T-helper 17 cell (primary cell): ENCODE measurements at regions not wholly inside any gene's neighbourhood (a gene's known extent, or its start where the extent isn't known, plus 50 kb on each side); places are given as distances from the start of the nearest gene placed in this dataset.
"Not testable (repeated sequence)": the region's sequence is repeated elsewhere in the genome, so short reads cannot be mapped to it uniquely, and the experiment has no call there.

Source experiments
- ATAC-seq: fragments of 150-1000 bp; cut with Tn5 transposase; 2 replicates; pipeline ENCODE4 v1.10.0; 2021; ENCODE audit warnings: mild to moderate bottlenecking, moderate library complexity
- DNase-seq, 3 donors: peaks; one replicate each; pipeline versions ENCODE4 v3.0.0 to v3.0.0-alpha.2; 2020 to 2021
- H3K9me3 ChIP-seq: one replicate; pipeline ENCODE4 v1.7.0; 2013; ENCODE audit warnings: low read length, mild to moderate bottlenecking; ENCODE audit not compliant: control insufficient read depth, poor library complexity, severe bottlenecking
- H3K27ac Mint-ChIP-seq: one replicate; pipeline ENCODE4 v1.8.0; 2022; ENCODE audit warnings: mild to moderate bottlenecking, moderate library complexity, mixed read lengths
- H3K27me3 Mint-ChIP-seq: one replicate; pipeline ENCODE4 v1.8.0; 2022; ENCODE audit warnings: mixed read lengths
- H3K36me3 Mint-ChIP-seq: one replicate; pipeline ENCODE4 v1.8.0; 2022; ENCODE audit warnings: low read depth, mixed read lengths
- H3K4me1 Mint-ChIP-seq: one replicate; pipeline ENCODE4 v1.8.0; 2022; ENCODE audit warnings: mild to moderate bottlenecking, mixed read lengths
- H3K4me3 Mint-ChIP-seq: one replicate; pipeline ENCODE4 v1.8.0; 2022; ENCODE audit warnings: mild to moderate bottlenecking, moderate library complexity, mixed read lengths

DNA sequence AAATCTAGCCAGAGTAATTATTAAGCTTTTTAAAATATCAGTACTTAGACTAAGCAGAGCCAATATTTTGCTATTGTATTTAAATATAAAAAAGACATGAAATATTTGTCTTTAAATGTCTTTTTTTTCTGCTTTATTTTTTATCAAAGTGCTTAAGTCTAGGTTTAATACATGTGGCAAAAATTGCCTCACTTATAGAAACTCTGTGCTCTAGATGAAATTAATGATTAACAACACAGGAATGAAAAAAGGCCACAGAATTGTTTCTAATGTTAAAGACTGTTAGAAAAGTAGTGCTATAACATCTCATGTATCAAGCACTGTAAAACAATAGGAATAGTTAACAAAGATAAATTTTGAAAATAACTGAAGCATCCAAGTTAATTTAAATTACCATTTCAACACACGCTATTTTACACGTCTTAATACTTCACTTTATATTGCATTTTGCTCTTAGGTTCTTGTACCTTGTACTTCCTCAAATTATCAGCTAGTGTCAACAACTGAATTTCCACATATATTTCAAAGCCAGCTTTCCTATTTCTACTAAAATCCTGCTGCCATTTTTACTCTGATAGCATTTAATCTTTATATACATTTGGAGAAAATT is 1515.1 kb downstream of the HACE1 start:
- Mint-ChIP-seq H3K36me3 (no peaks in the 10 kb centered on the region), H3K4me1 (no peaks in the 10 kb centered on the region), H3K27ac (no peak overlapping the region), H3K27me3 (no peaks in the 10 kb centered on the region), H3K4me3 (no peak overlapping the region)
- ATAC-seq (no peak), DNase-seq (no peak)
- H3K9me3 ChIP-seq = no peaks in the 10 kb centered on the region

DNA sequence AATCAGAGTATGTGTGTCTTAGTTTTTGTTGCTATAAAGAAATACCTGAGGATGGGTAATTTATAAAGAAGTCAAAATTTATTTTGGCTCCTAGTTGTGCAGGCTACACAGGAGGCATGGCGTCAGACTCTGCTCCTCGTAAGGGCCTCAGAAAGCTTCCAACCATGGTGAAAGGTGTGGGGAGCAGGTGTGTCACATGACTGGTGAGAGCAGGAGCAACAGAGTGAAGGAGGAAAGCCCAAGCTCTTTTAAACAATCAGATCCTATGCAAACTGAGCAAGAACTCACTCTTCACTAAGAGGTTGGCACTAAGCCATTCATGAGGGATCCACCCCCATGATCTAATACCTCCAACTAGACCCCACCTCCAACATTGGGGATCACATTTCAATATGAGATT is 1524.3 kb downstream of the HACE1 start:
- H3K9me3 ChIP-seq = no peaks in the 10 kb centered on the region
- H3K27me3 Mint-ChIP-seq = no peaks in the 10 kb centered on the region
- DNase-seq (no peak), ATAC-seq (no peak)
- no peak overlapping the region for H3K4me3 Mint-ChIP-seq
- H3K36me3 Mint-ChIP-seq = no peaks in the 10 kb centered on the region
- no peak overlapping the region for H3K27ac Mint-ChIP-seq
- no peaks in the 10 kb centered on the region for H3K4me1 Mint-ChIP-seq

DNA sequence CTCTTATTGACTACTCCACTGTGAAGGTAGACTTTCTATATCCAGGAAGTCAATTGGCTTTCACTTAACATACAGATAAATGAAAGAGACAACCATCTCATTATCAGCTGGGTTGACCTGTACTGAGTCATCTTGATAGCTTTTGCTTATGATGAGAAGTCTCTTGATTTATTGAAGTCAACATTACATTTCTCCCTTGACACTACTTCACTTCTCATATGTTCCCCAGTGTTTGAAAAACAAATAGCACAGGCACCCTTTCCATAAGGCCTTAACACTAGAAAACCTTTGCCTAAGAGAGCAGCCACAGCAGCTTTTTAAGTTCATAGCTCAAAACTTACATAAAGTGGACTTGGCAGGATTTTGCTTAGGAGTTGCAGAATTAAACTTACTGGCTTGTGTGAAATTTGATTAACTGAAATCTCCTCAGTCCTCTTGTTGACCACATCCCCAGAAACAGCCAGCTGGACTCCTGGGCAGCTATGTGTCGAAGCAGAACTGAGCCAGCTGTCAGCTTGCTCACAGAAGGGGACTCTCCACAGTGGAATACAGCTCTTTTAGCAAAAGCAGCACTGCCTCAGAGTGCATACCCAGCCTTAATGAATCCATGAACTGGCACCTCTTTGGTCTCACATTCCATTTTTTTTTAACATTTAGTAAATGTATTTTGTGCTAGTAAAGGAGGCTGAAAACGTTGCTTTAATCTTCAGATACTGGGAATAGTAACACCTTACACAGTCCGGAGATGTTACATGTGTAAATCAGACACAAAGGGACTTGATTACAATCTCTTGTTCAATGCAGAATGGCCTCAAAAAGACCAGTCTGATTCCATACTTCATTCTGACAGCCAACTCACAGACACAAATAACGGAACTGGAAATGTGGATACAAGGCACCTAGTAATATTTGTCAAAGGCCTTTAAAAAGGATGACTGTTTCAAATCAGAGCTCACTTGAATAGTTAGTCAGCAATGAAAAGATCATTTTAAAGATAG is 1532.7 kb downstream of the HACE1 start:
- ATAC-seq = no peak
- Mint-ChIP-seq H3K36me3 (no peaks in the 10 kb centered on the region), H3K27me3 (no peaks in the 10 kb centered on the region), H3K27ac (no peak overlapping the region), H3K4me3 (no peak overlapping the region), H3K4me1 (no peaks in the 10 kb centered on the region)
- no peaks in the 10 kb centered on the region for H3K9me3 ChIP-seq
- DNase-seq = no peak

DNA sequence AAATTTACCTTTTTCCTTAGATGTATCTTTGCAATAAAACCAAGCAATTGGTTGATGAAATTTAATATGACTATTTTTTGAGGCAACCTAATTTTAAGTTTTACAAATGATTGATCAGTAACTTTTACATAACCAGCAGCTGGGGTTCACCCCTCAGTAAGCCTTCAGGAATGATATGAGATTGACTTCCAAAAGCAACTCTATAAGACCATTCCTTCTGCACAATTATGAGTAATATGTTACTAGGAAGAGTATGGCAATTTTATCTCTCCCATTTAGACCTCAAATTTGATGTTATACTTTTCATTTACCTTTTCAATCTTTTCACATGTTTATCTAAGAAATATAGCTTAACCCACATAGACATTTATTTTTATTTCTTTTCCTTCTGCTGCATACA is 1546.3 kb downstream of the HACE1 start:
- H3K4me3 Mint-ChIP-seq = no peak overlapping the region
- H3K27ac Mint-ChIP-seq = no peak overlapping the region
- no peaks in the 10 kb centered on the region for H3K36me3 Mint-ChIP-seq
- DNase-seq (no peak), ATAC-seq (no peak)
- no peaks in the 10 kb centered on the region for H3K4me1 Mint-ChIP-seq
- no peaks in the 10 kb centered on the region for H3K9me3 ChIP-seq
- H3K27me3 Mint-ChIP-seq = no peaks in the 10 kb centered on the region

DNA sequence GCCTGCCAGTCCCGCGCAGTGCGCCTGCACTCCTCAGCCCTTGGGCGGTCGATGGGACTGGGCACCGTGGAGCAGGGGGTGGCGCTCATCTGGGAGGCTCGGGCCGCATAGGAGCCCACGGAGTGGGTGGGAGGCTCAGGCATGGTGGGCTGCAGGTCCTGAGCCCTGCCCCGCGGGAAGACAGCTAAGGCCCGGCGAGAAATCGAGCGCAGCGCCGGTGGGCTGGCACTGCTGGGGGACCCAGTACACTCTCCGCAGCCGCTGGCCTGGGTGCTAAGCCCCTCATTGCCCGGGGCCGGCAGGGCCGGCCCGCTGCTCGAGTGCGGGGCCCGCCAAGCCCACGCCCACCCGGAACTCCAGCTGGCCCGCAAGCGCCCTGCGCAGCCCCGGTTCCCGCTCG is 1565.3 kb downstream of the HACE1 start:
- H3K27me3 Mint-ChIP-seq = not testable (repeated sequence)

DNA sequence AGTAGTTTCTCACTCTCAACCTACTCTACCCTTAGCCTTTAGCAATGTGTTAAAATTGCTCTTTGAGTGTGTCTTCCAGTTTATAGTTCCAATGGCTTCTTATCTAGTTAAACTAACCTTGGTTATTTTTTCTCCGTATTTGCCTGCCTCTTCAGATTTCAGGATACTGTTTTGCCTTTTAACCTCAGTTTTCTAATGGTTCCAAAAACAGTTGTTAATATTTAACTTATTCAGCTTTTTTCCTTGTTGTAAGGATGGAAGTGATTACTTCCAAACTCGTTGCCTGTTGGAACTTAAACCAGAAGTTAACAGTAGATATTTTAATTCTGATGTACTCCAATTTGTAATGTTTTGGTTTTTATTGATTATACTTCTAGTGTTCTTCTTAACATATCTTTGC is 1574.9 kb downstream of the HACE1 start:
- H3K36me3 Mint-ChIP-seq = no peaks in the 10 kb centered on the region
- ATAC-seq (no peak), DNase-seq (no peak)
- no peaks in the 10 kb centered on the region for H3K9me3 ChIP-seq
- no peaks in the 10 kb centered on the region for H3K27me3 Mint-ChIP-seq
- H3K4me1 Mint-ChIP-seq = no peaks in the 10 kb centered on the region
- H3K27ac Mint-ChIP-seq = no peak overlapping the region
- no peak overlapping the region for H3K4me3 Mint-ChIP-seq

More for the DNA sequence above, 1565.3 kb downstream of the HACE1 start:
- not testable (repeated sequence) for H3K4me1 Mint-ChIP-seq, H3K27ac Mint-ChIP-seq, ATAC-seq, H3K36me3 Mint-ChIP-seq, DNase-seq, H3K4me3 Mint-ChIP-seq, H3K9me3 ChIP-seq

DNA sequence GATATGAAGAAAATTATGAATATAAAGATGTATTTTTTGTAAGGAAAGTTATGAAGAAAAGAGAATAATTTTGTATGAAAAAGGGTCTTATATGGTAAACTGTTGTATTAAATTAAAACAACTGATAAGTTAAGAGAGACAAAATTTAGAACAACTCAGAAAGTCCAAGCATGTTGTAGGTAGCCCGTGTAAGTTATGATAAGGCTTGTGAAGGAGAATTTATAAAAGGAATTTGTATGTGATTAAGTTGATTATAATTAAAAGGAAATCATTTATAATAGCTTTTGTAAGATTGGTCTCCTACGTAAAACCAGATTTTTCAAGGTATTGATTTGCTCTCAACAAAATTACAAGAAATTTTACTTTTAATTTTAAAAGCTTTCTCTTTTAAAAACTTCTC is 1579.3 kb downstream of the HACE1 start:
- no peak for ATAC-seq

DNA sequence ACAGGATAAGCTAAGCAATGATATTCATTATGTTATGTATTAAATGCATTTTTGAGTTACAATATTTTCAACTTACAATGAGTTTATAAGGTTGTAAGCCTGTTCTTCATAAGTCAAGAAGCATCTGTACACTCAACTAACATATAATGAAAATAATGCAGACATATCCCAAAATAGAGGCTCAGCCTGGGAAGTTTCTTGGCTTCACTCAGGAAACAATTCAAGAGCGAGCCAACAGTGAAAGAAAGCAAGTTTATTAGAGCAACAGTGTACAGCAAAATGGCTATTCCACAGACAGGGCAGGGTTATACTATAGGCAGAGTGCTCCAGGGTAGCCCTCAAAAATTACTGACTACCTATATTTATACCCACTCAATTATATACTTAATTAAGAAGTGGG is 1581.8 kb downstream of the HACE1 start:
- no peak overlapping the region for H3K27ac Mint-ChIP-seq
- H3K9me3 ChIP-seq = no peaks in the 10 kb centered on the region
- no peaks in the 10 kb centered on the region for H3K27me3 Mint-ChIP-seq
- no peak overlapping the region for H3K4me3 Mint-ChIP-seq
- H3K4me1 Mint-ChIP-seq = no peaks in the 10 kb centered on the region
- H3K36me3 Mint-ChIP-seq = no peaks in the 10 kb centered on the region
- DNase-seq (no peak), ATAC-seq (no peak)

More for the DNA sequence above, 1579.3 kb downstream of the HACE1 start:
- Mint-ChIP-seq H3K4me3 (no peak overlapping the region), H3K27ac (no peak overlapping the region), H3K4me1 (no peaks in the 10 kb centered on the region), H3K36me3 (no peaks in the 10 kb centered on the region), H3K27me3 (no peaks in the 10 kb centered on the region)
- no peak for DNase-seq
- H3K9me3 ChIP-seq = no peaks in the 10 kb centered on the region

DNA sequence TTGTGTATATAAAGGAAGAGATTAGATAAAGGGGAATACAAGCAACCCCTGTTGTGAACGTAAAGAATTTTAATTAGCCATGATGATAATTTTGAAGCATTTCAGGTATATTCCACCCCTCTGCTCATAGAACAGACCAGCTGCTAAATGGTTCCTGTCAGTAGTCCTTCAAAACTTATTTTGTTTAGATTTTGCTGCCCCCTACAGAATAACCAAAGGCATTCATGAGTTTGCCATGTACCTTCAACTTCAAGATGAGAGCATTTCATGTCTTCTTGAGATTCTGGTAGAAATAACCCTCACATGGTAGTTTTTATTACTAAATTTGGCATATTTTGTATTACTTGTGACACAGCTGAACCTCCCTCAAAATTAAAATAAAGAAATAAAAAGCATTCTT is 1586.7 kb downstream of the HACE1 start:
- ATAC-seq = no peak

DNA sequence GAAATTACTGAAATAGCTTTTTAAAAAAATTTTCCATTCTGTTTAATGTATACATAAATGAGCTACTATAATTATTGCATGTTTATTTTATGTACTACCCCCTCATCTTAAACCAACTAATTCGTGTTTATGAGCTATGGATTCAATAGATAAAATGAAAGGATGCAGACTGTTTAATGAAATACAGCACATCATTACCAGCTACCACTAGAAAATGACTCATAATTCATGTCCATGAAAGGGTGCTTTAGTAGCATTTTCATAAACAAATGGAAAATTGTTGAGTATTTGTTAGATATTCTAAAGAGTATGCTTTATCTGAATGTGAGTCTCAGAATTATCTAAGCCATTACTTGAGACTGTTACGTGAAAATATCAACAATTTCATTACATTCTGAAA is 1590.1 kb downstream of the HACE1 start:
- H3K4me3 Mint-ChIP-seq = no peak overlapping the region
- H3K27ac Mint-ChIP-seq = no peak overlapping the region
- H3K36me3 Mint-ChIP-seq = no peaks in the 10 kb centered on the region
- H3K27me3 Mint-ChIP-seq = no peaks in the 10 kb centered on the region
- ATAC-seq = no peak
- no peak for DNase-seq
- no peaks in the 10 kb centered on the region for H3K4me1 Mint-ChIP-seq
- no peaks in the 10 kb centered on the region for H3K9me3 ChIP-seq

More for the DNA sequence above, 1586.7 kb downstream of the HACE1 start:
- no peaks in the 10 kb centered on the region for H3K4me1 Mint-ChIP-seq
- H3K4me3 Mint-ChIP-seq = no peak overlapping the region
- H3K27ac Mint-ChIP-seq = no peak overlapping the region
- H3K36me3 Mint-ChIP-seq = no peaks in the 10 kb centered on the region
- H3K9me3 ChIP-seq = no peaks in the 10 kb centered on the region
- DNase-seq = no peak
- H3K27me3 Mint-ChIP-seq = no peaks in the 10 kb centered on the region

DNA sequence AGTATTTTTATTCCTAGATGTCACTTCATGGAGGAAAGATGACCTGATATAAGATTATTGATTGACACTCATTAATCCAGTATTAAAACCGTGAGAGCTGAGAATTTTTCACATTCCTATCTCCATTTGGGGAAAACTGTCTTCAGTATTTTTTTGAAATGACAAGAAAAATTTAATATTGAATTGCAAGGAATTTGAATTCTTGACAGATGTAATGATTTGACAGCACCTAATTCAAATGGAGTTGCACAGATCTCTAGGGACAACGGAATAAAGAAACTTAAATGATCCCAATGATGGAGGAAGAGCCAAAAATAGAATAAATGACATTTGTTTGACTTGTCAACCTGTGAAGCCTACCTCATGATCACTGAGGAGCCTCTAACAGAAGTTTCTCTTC is 1591.4 kb downstream of the HACE1 start:
- H3K36me3 Mint-ChIP-seq = no peaks in the 10 kb centered on the region

DNA sequence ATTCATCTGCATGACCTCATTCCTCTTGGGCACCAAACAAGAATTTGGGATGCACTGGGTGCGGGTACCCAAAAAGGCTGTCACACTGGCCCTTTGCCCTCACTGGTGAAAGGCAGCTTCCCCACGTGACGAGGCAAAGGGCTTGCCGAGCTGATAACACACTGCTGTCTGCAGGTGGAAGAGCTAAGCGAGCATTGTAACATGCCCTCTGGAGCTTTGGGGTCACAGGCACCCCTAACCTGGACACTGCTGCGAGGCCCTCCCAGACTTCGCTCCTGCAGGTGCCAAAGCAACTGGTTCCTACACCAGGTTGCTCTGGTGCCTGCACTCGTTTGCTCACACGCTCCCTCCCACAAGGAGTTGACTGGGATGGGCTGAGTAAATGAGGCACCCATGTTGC is 1595.7 kb downstream of the HACE1 start:
- no peak for ATAC-seq
- Mint-ChIP-seq H3K27ac (no peak overlapping the region), H3K27me3 (no peaks in the 10 kb centered on the region), H3K4me1 (no peaks in the 10 kb centered on the region), H3K36me3 (no peaks in the 10 kb centered on the region), H3K4me3 (no peak overlapping the region)
- DNase-seq = no peak
- H3K9me3 ChIP-seq = no peaks in the 10 kb centered on the region

More for the DNA sequence above, 1591.4 kb downstream of the HACE1 start:
- no peaks in the 10 kb centered on the region for H3K9me3 ChIP-seq
- Mint-ChIP-seq H3K4me1 (no peaks in the 10 kb centered on the region), H3K4me3 (no peak overlapping the region), H3K27me3 (no peaks in the 10 kb centered on the region), H3K27ac (no peak overlapping the region)
- ATAC-seq (no peak), DNase-seq (no peak)

DNA sequence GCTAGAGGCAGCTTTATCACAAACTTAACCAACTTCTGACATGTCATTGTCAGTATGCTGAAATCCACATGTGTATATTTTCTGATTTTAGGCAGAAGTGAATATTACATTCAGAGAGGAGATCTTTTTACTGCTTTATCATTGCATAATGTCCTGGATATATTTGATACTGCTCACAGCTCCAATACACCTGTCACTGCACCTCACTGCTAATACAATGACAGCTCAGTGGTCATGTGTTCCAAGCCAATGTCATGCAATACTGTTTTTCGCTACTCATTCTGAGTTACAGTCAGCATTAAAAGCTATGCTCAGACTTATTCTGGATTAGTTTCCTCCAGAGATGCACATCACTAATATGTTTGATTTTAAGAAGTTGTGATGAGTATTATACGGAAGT is 1604.6 kb downstream of the HACE1 start:
- ATAC-seq = no peak
- Mint-ChIP-seq H3K36me3 (no peaks in the 10 kb centered on the region), H3K27me3 (no peaks in the 10 kb centered on the region), H3K4me3 (no peak overlapping the region), H3K4me1 (no peaks in the 10 kb centered on the region), H3K27ac (no peak overlapping the region)
- no peak for DNase-seq
- H3K9me3 ChIP-seq = no peaks in the 10 kb centered on the region

DNA sequence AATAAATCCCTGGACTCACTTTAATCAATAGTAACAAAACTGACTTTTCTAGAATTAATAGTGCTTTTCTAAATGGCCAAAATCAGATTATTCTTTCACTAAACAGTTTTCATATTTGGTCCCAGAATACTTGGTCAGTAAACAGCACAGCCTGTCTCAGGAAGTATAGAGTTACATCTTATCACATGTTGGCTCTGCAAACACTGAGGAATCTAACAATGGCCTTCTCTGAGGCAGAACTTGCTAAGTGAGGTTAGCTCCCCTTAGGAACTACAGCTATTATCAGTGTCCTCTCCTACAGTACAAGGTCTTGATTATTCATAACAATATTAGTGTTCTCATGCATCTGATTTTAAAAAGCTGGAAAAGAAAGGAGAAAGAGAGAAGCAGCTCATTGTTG is 1622.8 kb downstream of the HACE1 start:
- DNase-seq (no peak), ATAC-seq (no peak)
- no peak overlapping the region for H3K4me3 Mint-ChIP-seq
- H3K27ac Mint-ChIP-seq = no peak overlapping the region
- H3K36me3 Mint-ChIP-seq = no peaks in the 10 kb centered on the region
- H3K4me1 Mint-ChIP-seq = no peaks in the 10 kb centered on the region
- H3K9me3 ChIP-seq = no peaks in the 10 kb centered on the region
- H3K27me3 Mint-ChIP-seq = no peaks in the 10 kb centered on the region
